HL-60 (cell line): ENCODE measurements at regions not wholly inside any gene's neighbourhood (a gene's known extent, or its start where the extent isn't known, plus 50 kb on each side); places are given as distances from the start of the nearest gene placed in this dataset.
"Not testable (repeated sequence)": the region's sequence is repeated elsewhere in the genome, so short reads cannot be mapped to it uniquely, and the experiment has no call there.

Source experiments
- CTCF ChIP-seq: IDR thresholded peaks from one replicate; pipeline ENCODE4 v1.5.1; 2011; ENCODE audit warnings: low read length, control low read depth, inconsistent platforms; ENCODE audit not compliant: insufficient read depth
- GABPA ChIP-seq: IDR thresholded peaks from 2 replicates; pipeline ENCODE4 v1.6.1; 2012; ENCODE audit warnings: low read depth
- POLR2AphosphoS5 ChIP-seq: IDR thresholded peaks from 2 replicates; pipeline ENCODE4 v1.6.1; 2012; ENCODE audit warnings: low read depth
- TF ChIP-seq, protein P1 (sequence below): IDR thresholded peaks from 2 replicates; pipeline ENCODE4 v1.6.1; 2012; ENCODE audit warnings: low read depth; ENCODE audit not compliant: insufficient replicate concordance

GRCh38 chr16:29264080-29264837 lies 142.3 kb downstream of the NPIPB11 start:
- TF ChIP-seq GABPA, CTCF, POLR2AphosphoS5: not testable (repeated sequence)
- TF ChIP-seq, protein P1, sequence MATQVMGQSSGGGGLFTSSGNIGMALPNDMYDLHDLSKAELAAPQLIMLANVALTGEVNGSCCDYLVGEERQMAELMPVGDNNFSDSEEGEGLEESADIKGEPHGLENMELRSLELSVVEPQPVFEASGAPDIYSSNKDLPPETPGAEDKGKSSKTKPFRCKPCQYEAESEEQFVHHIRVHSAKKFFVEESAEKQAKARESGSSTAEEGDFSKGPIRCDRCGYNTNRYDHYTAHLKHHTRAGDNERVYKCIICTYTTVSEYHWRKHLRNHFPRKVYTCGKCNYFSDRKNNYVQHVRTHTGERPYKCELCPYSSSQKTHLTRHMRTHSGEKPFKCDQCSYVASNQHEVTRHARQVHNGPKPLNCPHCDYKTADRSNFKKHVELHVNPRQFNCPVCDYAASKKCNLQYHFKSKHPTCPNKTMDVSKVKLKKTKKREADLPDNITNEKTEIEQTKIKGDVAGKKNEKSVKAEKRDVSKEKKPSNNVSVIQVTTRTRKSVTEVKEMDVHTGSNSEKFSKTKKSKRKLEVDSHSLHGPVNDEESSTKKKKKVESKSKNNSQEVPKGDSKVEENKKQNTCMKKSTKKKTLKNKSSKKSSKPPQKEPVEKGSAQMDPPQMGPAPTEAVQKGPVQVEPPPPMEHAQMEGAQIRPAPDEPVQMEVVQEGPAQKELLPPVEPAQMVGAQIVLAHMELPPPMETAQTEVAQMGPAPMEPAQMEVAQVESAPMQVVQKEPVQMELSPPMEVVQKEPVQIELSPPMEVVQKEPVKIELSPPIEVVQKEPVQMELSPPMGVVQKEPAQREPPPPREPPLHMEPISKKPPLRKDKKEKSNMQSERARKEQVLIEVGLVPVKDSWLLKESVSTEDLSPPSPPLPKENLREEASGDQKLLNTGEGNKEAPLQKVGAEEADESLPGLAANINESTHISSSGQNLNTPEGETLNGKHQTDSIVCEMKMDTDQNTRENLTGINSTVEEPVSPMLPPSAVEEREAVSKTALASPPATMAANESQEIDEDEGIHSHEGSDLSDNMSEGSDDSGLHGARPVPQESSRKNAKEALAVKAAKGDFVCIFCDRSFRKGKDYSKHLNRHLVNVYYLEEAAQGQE = not testable (repeated sequence)
